Natural killer cell (primary cell): ENCODE measurements at regions not wholly inside any gene's neighbourhood (a gene's known extent, or its start where the extent isn't known, plus 50 kb on each side); places are given as distances from the start of the nearest gene placed in this dataset.

ENCODE experiments used
- ATAC-seq, 3 donors: fragments of 150-1000 bp in 2 of 3; fragments of 200-7000 bp in 1 of 3; cut with Tn5 transposase; 1 replicate in 1 of 3; 2 replicates in 2 of 3; pipeline ENCODE4 v1.10.0; 2021; ENCODE audit warnings: mild to moderate bottlenecking in 2 of 3, moderate library complexity in 2 of 3
- DNase-seq, 2 donors: peaks; one replicate each; pipeline versions ENCODE4 v3.0.0 to v3.0.0-alpha.2; 2013 to 2021; ENCODE audit warnings: mixed read lengths in 1 of 2
- H3K27ac ChIP-seq: one replicate; pipeline ENCODE4 v1.5.1; 2013; ENCODE audit warnings: mild to moderate bottlenecking, low read length
- H3K27me3 ChIP-seq: one replicate; pipeline ENCODE4 v1.6.1; 2013; ENCODE audit warnings: low read length; ENCODE audit not compliant: control insufficient read depth, insufficient read depth
- H3K36me3 ChIP-seq: one replicate; pipeline ENCODE4 v1.6.1; 2013; ENCODE audit warnings: low read length; ENCODE audit not compliant: control insufficient read depth, insufficient read depth
- H3K4me1 ChIP-seq: one replicate; pipeline ENCODE4 v1.6.1; 2013; ENCODE audit warnings: low read length; ENCODE audit not compliant: control insufficient read depth, insufficient read depth
- H3K4me3 ChIP-seq: one replicate; pipeline ENCODE4 v1.5.1; 2013; ENCODE audit warnings: low read length
- H3K9me3 ChIP-seq: one replicate; pipeline ENCODE4 v1.6.1; 2013; ENCODE audit warnings: low read length; ENCODE audit not compliant: control insufficient read depth, insufficient read depth
- H3K27ac Mint-ChIP-seq, 2 donors: one replicate each; pipeline ENCODE4 v1.8.0; 2022; ENCODE audit warnings: mild to moderate bottlenecking in 2 of 2, mixed read lengths in 2 of 2, moderate library complexity in 1 of 2
- H3K27me3 Mint-ChIP-seq, 2 donors: one replicate each; pipeline ENCODE4 v1.8.0; 2022; ENCODE audit warnings: low read depth in 2 of 2, mixed read lengths in 2 of 2
- H3K36me3 Mint-ChIP-seq: one replicate; pipeline ENCODE4 v1.8.0; 2022; ENCODE audit warnings: mixed read lengths
- H3K4me1 Mint-ChIP-seq, 2 donors: one replicate each; pipeline ENCODE4 v1.8.0; 2022; ENCODE audit warnings: mixed read lengths in 2 of 2
- H3K4me3 Mint-ChIP-seq: one replicate; pipeline ENCODE4 v1.8.0; 2022; ENCODE audit warnings: mild to moderate bottlenecking, moderate library complexity, mixed read lengths
- H3K9me3 Mint-ChIP-seq, 2 donors: one replicate each; pipeline ENCODE4 v1.8.0; 2022; ENCODE audit warnings: mixed read lengths in 2 of 2
- WGBS: methylation state at CpG from one replicate; pipeline ENCODE4 v1.1.7; 2013; ENCODE audit warnings: missing lambda C conversion rate; ENCODE audit not compliant: insufficient coverage; 5-methylcytosine and 5-hydroxymethylcytosine counted together
- intact Hi-C: fragments of 100-400 bp; cut with micrococcal nuclease; formaldehyde crosslinking; loops from one replicate; pipeline ENCODE4 v1.14.2; 2022
- TF ChIP-seq, protein P1 (sequence below): fragments of 200-600 bp; IDR thresholded peaks from one replicate; pipeline ENCODE4 v1.8.0; 2022; ENCODE audit warnings: antibody characterized with exemption

DNA sequence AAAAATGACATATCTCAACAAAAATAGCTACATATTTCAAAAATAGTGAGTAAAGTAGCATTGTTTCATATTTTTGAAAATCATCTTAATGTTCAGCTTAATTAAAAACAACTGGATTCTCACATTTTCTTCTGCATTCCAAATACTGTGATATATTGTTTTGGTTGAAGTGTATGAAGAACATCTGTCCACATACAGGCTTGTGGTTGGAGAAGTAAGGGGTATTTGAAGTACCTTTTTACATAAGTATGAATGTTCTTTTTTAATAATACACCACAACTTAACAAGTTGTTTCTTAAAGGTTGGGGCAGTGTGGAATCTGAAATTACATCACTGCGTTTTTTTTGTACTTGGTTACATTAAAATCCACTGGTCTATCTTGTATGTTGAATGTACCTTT is 442.5 kb downstream of the KIF20B start:
- intact Hi-C loops = no loop called here
- H3K27ac Mint-ChIP-seq = no peak overlapping the region
- no CpG with 5 or more reads among the region's 1 CpG for WGBS

DNA sequence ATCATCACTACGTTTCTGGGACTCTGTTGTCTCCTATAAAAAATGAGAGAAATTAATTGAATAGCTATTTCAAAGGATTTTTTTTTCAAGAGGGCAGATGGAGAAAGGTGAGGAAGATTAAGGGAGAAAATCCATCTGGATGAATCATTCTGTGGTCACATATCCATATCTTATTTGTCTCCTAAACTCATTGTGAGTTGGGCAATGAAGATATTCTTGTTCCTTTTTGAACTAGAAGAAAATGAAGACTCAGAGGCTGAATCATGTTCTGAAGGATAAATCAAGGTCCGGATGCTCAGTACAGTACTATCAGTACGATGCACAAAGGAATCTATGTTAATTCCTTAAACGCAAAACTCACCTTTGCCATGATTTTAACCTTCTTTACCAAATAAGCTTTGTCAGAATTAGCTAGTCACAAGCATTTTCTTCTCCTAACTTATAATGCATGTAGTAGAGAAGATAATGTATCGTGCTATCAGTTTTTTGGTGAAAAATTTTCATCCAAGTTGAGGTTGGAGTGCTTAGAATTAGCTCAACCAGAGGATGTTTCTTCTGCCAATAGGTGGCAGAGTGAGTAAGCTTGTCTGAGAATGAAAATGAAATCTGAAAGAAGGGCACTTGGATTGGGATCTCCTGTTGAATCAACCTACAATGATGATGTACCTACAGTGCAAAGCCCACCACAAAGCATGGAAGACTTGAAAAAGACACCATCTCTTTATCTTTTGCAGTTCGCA is 446.9 kb downstream of the KIF20B start:
- Histone ChIP-seq H3K27ac (no peak overlapping the region), H3K27me3 (no peaks in the 10 kb centered on the region), H3K9me3 (no peaks in the 10 kb centered on the region), H3K4me1 (no peaks in the 10 kb centered on the region), H3K36me3 (no peaks in the 10 kb centered on the region), H3K4me3 (no peak overlapping the region)
- Mint-ChIP-seq H3K36me3 (no peaks in the 10 kb centered on the region), H3K27ac (no peak overlapping the region), H3K9me3 (peaks cover 0 to 6% of the 10 kb centered on the region in 2 donors), H3K27me3 (no peaks in the 10 kb centered on the region), H3K4me1 (no peaks in the 10 kb centered on the region), H3K4me3 (no peak overlapping the region)
- no peak for DNase-seq
- TF ChIP-seq, protein P1, sequence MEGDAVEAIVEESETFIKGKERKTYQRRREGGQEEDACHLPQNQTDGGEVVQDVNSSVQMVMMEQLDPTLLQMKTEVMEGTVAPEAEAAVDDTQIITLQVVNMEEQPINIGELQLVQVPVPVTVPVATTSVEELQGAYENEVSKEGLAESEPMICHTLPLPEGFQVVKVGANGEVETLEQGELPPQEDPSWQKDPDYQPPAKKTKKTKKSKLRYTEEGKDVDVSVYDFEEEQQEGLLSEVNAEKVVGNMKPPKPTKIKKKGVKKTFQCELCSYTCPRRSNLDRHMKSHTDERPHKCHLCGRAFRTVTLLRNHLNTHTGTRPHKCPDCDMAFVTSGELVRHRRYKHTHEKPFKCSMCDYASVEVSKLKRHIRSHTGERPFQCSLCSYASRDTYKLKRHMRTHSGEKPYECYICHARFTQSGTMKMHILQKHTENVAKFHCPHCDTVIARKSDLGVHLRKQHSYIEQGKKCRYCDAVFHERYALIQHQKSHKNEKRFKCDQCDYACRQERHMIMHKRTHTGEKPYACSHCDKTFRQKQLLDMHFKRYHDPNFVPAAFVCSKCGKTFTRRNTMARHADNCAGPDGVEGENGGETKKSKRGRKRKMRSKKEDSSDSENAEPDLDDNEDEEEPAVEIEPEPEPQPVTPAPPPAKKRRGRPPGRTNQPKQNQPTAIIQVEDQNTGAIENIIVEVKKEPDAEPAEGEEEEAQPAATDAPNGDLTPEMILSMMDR = no peak
- intact Hi-C loops = no loop called here
- ATAC-seq = no peak
- WGBS = 86% methylated on average over 4 of the region's 6 CpGs

More for the DNA sequence above, 442.5 kb downstream of the KIF20B start:
- no peak for ATAC-seq
- no peak for DNase-seq
- Mint-ChIP-seq H3K4me3 (no peak overlapping the region), H3K36me3 (no peaks in the 10 kb centered on the region), H3K9me3 (peaks cover 7 to 12% of the 10 kb centered on the region in 2 donors), H3K4me1 (no peaks in the 10 kb centered on the region), H3K27me3 (no peaks in the 10 kb centered on the region)
- H3K36me3 ChIP-seq = no peaks in the 10 kb centered on the region
- H3K9me3 ChIP-seq = peaks cover 3% of the 10 kb centered on the region
- no peaks in the 10 kb centered on the region for H3K27me3 ChIP-seq
- H3K4me3 ChIP-seq = no peak overlapping the region
- H3K4me1 ChIP-seq = no peaks in the 10 kb centered on the region
- TF ChIP-seq, protein P1 = no peak
- no peak overlapping the region for H3K27ac ChIP-seq

DNA sequence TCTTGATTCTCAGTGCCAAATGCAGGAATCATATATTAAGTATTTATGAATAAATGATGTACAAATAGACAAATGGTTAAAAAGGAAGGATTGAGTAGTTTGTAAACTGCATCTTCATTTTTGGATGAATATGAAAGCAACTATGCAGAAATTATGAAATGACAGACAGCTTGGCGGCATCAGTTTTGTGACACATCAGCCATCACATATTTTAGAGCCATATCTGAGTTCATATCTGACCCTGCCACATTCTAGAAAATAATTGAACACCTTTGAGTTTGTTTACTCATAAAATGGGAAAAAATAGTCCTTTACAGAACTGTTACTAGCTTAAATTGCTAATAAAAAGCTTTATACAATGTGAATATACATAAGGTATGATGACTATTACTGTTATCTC is 448.2 kb downstream of the KIF20B start:
- H3K4me1 Mint-ChIP-seq = no peaks in the 10 kb centered on the region
- Histone ChIP-seq H3K27ac (no peak overlapping the region), H3K36me3 (no peaks in the 10 kb centered on the region), H3K4me1 (no peaks in the 10 kb centered on the region), H3K27me3 (no peaks in the 10 kb centered on the region), H3K9me3 (no peaks in the 10 kb centered on the region), H3K4me3 (no peak overlapping the region)
- DNase-seq (no peak), ATAC-seq (no peak)
- 100% methylated on average over 1 of the region's 1 CpG for WGBS
- H3K4me3 Mint-ChIP-seq = no peak overlapping the region
- H3K27me3 Mint-ChIP-seq = no peaks in the 10 kb centered on the region
- TF ChIP-seq, protein P1 = no peak
- H3K36me3 Mint-ChIP-seq = no peaks in the 10 kb centered on the region
- peaks cover 2 to 4% of the 10 kb centered on the region in 2 donors for H3K9me3 Mint-ChIP-seq
- H3K27ac Mint-ChIP-seq = no peak overlapping the region
- intact Hi-C loops = no loop called here
